ENCODE measurements at regions not wholly inside any gene's neighbourhood (a gene's known extent, or its start where the extent isn't known, plus 50 kb on each side); places are given as distances from the start of the nearest gene placed in this dataset.

GRCh38 chr11:33520112-33520511, 180.5 kb downstream of the C11orf91 start:
- no peak for DNase-seq

- DNase-seq, result no peak
Measured at GRCh38 chr11:33515347-33515746, 185.3 kb downstream of the C11orf91 start.

- no peak for DNase-seq
Measured at GRCh38 chr11:33514079-33514925, 186.3 kb downstream of the C11orf91 start.

- DNase-seq, result no peak
Measured at GRCh38 chr11:33509632-33510031, 191.0 kb downstream of the C11orf91 start.

- no peak for DNase-seq
Measured at GRCh38 chr11:33507967-33508366, 192.7 kb downstream of the C11orf91 start.

- no peak for DNase-seq
Measured at GRCh38 chr11:33507356-33507755, 193.3 kb downstream of the C11orf91 start.

GRCh38 chr11:33505093-33505492, 195.5 kb downstream of the C11orf91 start:
- DNase-seq, result no peak

- DNase-seq, result no peak
Measured at GRCh38 chr11:33500861-33501479, 199.7 kb downstream of the C11orf91 start.

GRCh38 chr11:33500332-33500731, 200.3 kb downstream of the C11orf91 start:
- no peak for DNase-seq

GRCh38 chr11:33492596-33492995, 208.0 kb downstream of the C11orf91 start:
- no peak for DNase-seq

GRCh38 chr11:33490842-33491370, 209.7 kb downstream of the C11orf91 start:
- DNase-seq, result no peak

- no peak for DNase-seq
Measured at GRCh38 chr11:33488971-33489370, 211.7 kb downstream of the C11orf91 start.

- DNase-seq, result no peak
Measured at GRCh38 chr11:33480626-33481025, 220.0 kb downstream of the C11orf91 start.

- DNase-seq, result no peak
Measured at GRCh38 chr11:33479231-33479630, 221.4 kb downstream of the C11orf91 start.

- DNase-seq, result no peak
Measured at GRCh38 chr11:33478111-33478573, 221.0 kb downstream of the HIPK3 start.

GRCh38 chr11:33476945-33477606, 219.9 kb downstream of the HIPK3 start:
- no peak for DNase-seq

- peak; percentile 92 for DNase-seq
Measured at GRCh38 chr11:33475993-33476392, 218.8 kb downstream of the HIPK3 start.

GRCh38 chr11:33474866-33475265, 217.7 kb downstream of the HIPK3 start:
- no peak for DNase-seq

GRCh38 chr11:33471541-33471940, 214.4 kb downstream of the HIPK3 start:
- DNase-seq, result no peak

- DNase-seq, result no peak
Measured at GRCh38 chr11:33467966-33468365, 210.8 kb downstream of the HIPK3 start.

- no peak for DNase-seq
Measured at GRCh38 chr11:33463059-33463458, 205.9 kb downstream of the HIPK3 start.

GRCh38 chr11:33461369-33462125, 204.4 kb downstream of the HIPK3 start:
- DNase-seq, result no peak

GRCh38 chr11:33457948-33458347, 200.8 kb downstream of the HIPK3 start:
- no peak for DNase-seq

Measured in NCI-H1105 (cell line).